SK-N-SH (cell line): ENCODE measurements at regions not wholly inside any gene's neighbourhood (a gene's known extent, or its start where the extent isn't known, plus 50 kb on each side); places are given as distances from the start of the nearest gene placed in this dataset.

Experiments
- CTCF ChIA-PET: fragments of 300-600, 350-600 bp; formaldehyde crosslinking; extraction: SDS; loops from one replicate; lab custom pipeline; 2021; lab: Yijun Ruan, JAX
- POLR2A ChIA-PET: fragments of 350-600 bp; sonication (Branson Sonifier 250); formaldehyde crosslinking; extraction: SDS; loops from one replicate; lab custom pipeline; 2020; ENCODE audit warnings: antibody characterized with exemption, inconsistent platforms; lab: Yijun Ruan, JAX
- DNase-seq: peaks from one replicate; pipeline ENCODE4 v3.0.0; 2012
- H2AFZ ChIP-seq: fragments of 200-600 bp; sonication (generic); 2 replicates; pipeline ENCODE4 v1.8.1; 2016; ENCODE audit warnings: antibody characterized with exemption, mild to moderate bottlenecking, low read depth
- H3F3A ChIP-seq: fragments of 200-600 bp; sonication (generic); replicated peaks from 2 replicates; pipeline ENCODE3; 2016; ENCODE audit warnings: antibody characterized with exemption, mild to moderate bottlenecking; ENCODE audit not compliant: insufficient read depth
- H3K27ac ChIP-seq, 2 experiments: fragments of 200-500 bp in 1 of 2; fragments of 200-600 bp in 1 of 2; sonication (Bioruptor generic) in 1 of 2; sonication (generic), shearing (Covaris generic) in 1 of 2; 2 replicates each; pipeline versions ENCODE4 v1.5.1 to v1.6.1; 2014 to 2016; ENCODE audit warnings: low read depth in 2 of 2, inconsistent platforms in 1 of 2, low read length in 1 of 2, mild to moderate bottlenecking in 1 of 2, mixed read lengths in 1 of 2
- H3K27me3 ChIP-seq: fragments of 200-600 bp; sonication (generic), shearing (Covaris generic); 2 replicates; pipeline ENCODE4 v1.6.1; 2016; ENCODE audit warnings: mixed run types; ENCODE audit not compliant: insufficient read depth
- H3K36me3 ChIP-seq, 2 experiments: fragments of 200-500 bp in 1 of 2; fragments of 200-600 bp in 1 of 2; sonication (Bioruptor generic) in 1 of 2; sonication (generic) in 1 of 2; replicated peaks in 1 of 2; 2 replicates each; pipeline versions ENCODE3 to v1.5.1; 2014 to 2016; ENCODE audit warnings: low read length in 1 of 2, mild to moderate bottlenecking in 1 of 2; ENCODE audit not compliant: insufficient read depth in 2 of 2, control insufficient read depth in 1 of 2
- H3K4me1 ChIP-seq, 2 experiments: fragments of 200-500 bp in 1 of 2; fragments of 200-600 bp in 1 of 2; sonication (Bioruptor generic) in 1 of 2; sonication (generic), shearing (Covaris generic) in 1 of 2; 2 replicates each; pipeline versions ENCODE4 v1.5.1 to v1.6.1; 2014 to 2016; ENCODE audit warnings: low read depth in 1 of 2, low read length in 1 of 2, mixed run types in 1 of 2; ENCODE audit not compliant: insufficient read depth in 2 of 2, control insufficient read depth in 1 of 2
- H3K4me2 ChIP-seq: fragments of 200-600 bp; sonication (generic), shearing (Covaris generic); 2 replicates; pipeline ENCODE4 v1.6.1; 2017; ENCODE audit warnings: mixed run types
- H3K4me3 ChIP-seq, 2 experiments: fragments of 200-500 bp in 1 of 2; fragments of 200-600 bp in 1 of 2; sonication (Bioruptor generic) in 1 of 2; sonication (generic), shearing (Covaris generic) in 1 of 2; 2 replicates each; pipeline versions ENCODE4 v1.5.1 to v1.8.1; 2014 to 2016; ENCODE audit warnings: low read depth in 2 of 2, inconsistent platforms in 1 of 2, low read length in 1 of 2, mild to moderate bottlenecking in 1 of 2, mixed read lengths in 1 of 2, moderate library complexity in 1 of 2
- H3K79me2 ChIP-seq: fragments of 200-600 bp; sonication (generic); 2 replicates; pipeline ENCODE4 v1.8.1; 2017; ENCODE audit warnings: mild to moderate bottlenecking; ENCODE audit not compliant: insufficient read depth
- H3K9ac ChIP-seq: fragments of 200-600 bp; sonication (generic); 2 replicates; pipeline ENCODE4 v1.6.1; 2017; ENCODE audit warnings: mixed run types
- H3K9me2 ChIP-seq: fragments of 200-600 bp; sonication (generic); 2 replicates; pipeline ENCODE4 v1.6.1; 2017; ENCODE audit warnings: mixed run types
- H3K9me3 ChIP-seq: fragments of 200-600 bp; sonication (generic); 2 replicates; pipeline ENCODE4 v1.6.1; 2017; ENCODE audit warnings: mixed run types, mild to moderate bottlenecking, moderate library complexity
- H4K20me1 ChIP-seq: fragments of 200-600 bp; sonication (generic); 2 replicates; pipeline ENCODE4 v1.6.1; 2017; ENCODE audit warnings: mild to moderate bottlenecking, mixed run types; ENCODE audit not compliant: insufficient read depth
- CHD2 ChIP-seq: fragments of 150-350 bp; IDR thresholded peaks from 2 replicates; pipeline ENCODE4 v1.6.1; 2018; ENCODE audit warnings: low read length; ENCODE audit not compliant: partially characterized antibody
- ELF1 ChIP-seq: IDR thresholded peaks from 2 replicates; pipeline ENCODE4 v1.4.0; 2012
- EP300 ChIP-seq, 2 experiments: IDR thresholded peaks; 2 replicates each; pipeline versions ENCODE4 v1.4.0 to v1.6.1; 2012; ENCODE audit warnings: borderline replicate concordance in 1 of 2, low read depth in 1 of 2, low read length in 1 of 2
- FOSL2 ChIP-seq: IDR thresholded peaks from 2 replicates; pipeline ENCODE4 v1.4.0; 2012; ENCODE audit warnings: low read depth, mild to moderate bottlenecking, moderate library complexity, borderline replicate concordance
- FOXJ3 ChIP-seq: sonication (generic); formaldehyde crosslinking; IDR thresholded peaks from 2 replicates; pipeline ENCODE4 v1.5.1; 2020; ENCODE audit warnings: mild to moderate bottlenecking, missing genetic modification reagents
- GATA2 ChIP-seq: sonication (generic); formaldehyde crosslinking; IDR thresholded peaks from 2 replicates; pipeline ENCODE4 v1.5.0; 2020; ENCODE audit warnings: mild to moderate bottlenecking, missing genetic modification reagents
- JUND ChIP-seq: IDR thresholded peaks from 2 replicates; pipeline ENCODE4 v1.4.0; 2012
- MEF2A ChIP-seq: IDR thresholded peaks from 2 replicates; pipeline ENCODE4 v1.4.0; 2012; ENCODE audit warnings: low read depth, borderline replicate concordance
- MXI1 ChIP-seq: IDR thresholded peaks from 2 replicates; pipeline ENCODE4 v1.6.1; 2012; ENCODE audit warnings: mild to moderate bottlenecking, low read depth, low read length, improper control_type of control experiment
- NFIC ChIP-seq: IDR thresholded peaks from 2 replicates; pipeline ENCODE4 v1.4.0; 2012; ENCODE audit warnings: borderline replicate concordance
- NRF1 ChIP-seq: IDR thresholded peaks from 2 replicates; pipeline ENCODE4 v1.6.1; 2012; ENCODE audit warnings: low read depth, mild to moderate bottlenecking, low read length
- POLR2AphosphoS5 ChIP-seq: IDR thresholded peaks from 2 replicates; pipeline ENCODE4 v1.6.1; 2012; ENCODE audit warnings: low read depth, low read length
- RAD21 ChIP-seq: IDR thresholded peaks from 2 replicates; pipeline ENCODE4 v1.6.1; 2012; ENCODE audit warnings: mild to moderate bottlenecking, low read length
- RCOR1 ChIP-seq: fragments of 150-350 bp; IDR thresholded peaks from 2 replicates; pipeline ENCODE4 v1.6.1; 2017; ENCODE audit warnings: antibody characterized with exemption, low read length
- RXRA ChIP-seq: IDR thresholded peaks from 2 replicates; pipeline ENCODE4 v1.4.0; 2012; ENCODE audit warnings: low read depth, mild to moderate bottlenecking, borderline replicate concordance
- SMC3 ChIP-seq: IDR thresholded peaks from 2 replicates; pipeline ENCODE4 v1.6.1; 2012; ENCODE audit warnings: low read depth, low read length, improper control_type of control experiment
- TCF12 ChIP-seq: IDR thresholded peaks from 2 replicates; pipeline ENCODE4 v1.4.0; 2012
- YY1 ChIP-seq: IDR thresholded peaks from 2 replicates; pipeline ENCODE4 v1.4.0; 2012; ENCODE audit warnings: low read depth, mild to moderate bottlenecking
- WGBS: methylation state at CpG from one replicate; pipeline ENCODE4 v1.1.6; 2017; ENCODE audit warnings: low lambda C conversion rate; 5-methylcytosine and 5-hydroxymethylcytosine counted together
- TF ChIP-seq, protein P1 (sequence below): fragments of 200-600 bp; sonication (generic); IDR thresholded peaks from 2 replicates; pipeline ENCODE4 v1.6.1; 2017; ENCODE audit warnings: antibody characterized with exemption, mild to moderate bottlenecking, moderate library complexity
- TF ChIP-seq, protein P2 (sequence below): IDR thresholded peaks from 2 replicates; pipeline ENCODE4 v1.4.0; 2012; ENCODE audit warnings: low read depth, borderline replicate concordance
- TF ChIP-seq, protein P3 (sequence below): IDR thresholded peaks from 2 replicates; pipeline ENCODE4; 2012
- TF ChIP-seq, protein P4 (sequence below): fragments of 150-350 bp; IDR thresholded peaks from 2 replicates; pipeline ENCODE4 v1.6.1; 2017; ENCODE audit warnings: antibody characterized with exemption, low read length, low read depth, borderline replicate concordance
- TF ChIP-seq, protein P5 (sequence below): fragments of 150-350 bp; IDR thresholded peaks from 2 replicates; pipeline ENCODE4 v1.6.1; 2016; ENCODE audit warnings: mild to moderate bottlenecking, low read depth, low read length

DNA sequence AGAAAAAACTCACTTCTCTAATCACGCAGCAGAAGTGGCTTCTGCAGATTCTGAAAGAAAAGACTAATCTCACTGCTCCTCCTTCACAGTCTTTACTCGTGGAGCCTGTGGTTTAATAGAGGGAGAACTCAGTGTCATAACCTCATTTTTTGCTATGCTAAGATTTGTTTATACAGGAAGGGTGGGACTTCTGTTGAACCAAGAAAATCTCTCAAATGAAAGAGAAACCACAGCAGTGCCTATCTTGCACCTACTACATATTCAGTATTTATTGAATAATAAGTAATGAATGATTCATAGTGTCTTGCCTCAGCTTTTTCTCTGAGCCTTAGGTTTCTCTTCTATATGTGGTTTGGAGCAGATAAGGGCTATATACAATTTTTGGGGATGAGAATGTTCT lies 136.1 kb upstream of the DMAC1 start:
- no peak for DNase-seq
- Histone ChIP-seq H3K9me3 (no peaks in the 10 kb centered on the region), H3K79me2 (no peaks in the 10 kb centered on the region), H3K27ac (no peak overlapping the region)
- TF ChIP-seq FOXJ3 (CRISPR knock-in tag) = no peak
- TF ChIP-seq YY1 = no peak
- TF ChIP-seq, protein P1, sequence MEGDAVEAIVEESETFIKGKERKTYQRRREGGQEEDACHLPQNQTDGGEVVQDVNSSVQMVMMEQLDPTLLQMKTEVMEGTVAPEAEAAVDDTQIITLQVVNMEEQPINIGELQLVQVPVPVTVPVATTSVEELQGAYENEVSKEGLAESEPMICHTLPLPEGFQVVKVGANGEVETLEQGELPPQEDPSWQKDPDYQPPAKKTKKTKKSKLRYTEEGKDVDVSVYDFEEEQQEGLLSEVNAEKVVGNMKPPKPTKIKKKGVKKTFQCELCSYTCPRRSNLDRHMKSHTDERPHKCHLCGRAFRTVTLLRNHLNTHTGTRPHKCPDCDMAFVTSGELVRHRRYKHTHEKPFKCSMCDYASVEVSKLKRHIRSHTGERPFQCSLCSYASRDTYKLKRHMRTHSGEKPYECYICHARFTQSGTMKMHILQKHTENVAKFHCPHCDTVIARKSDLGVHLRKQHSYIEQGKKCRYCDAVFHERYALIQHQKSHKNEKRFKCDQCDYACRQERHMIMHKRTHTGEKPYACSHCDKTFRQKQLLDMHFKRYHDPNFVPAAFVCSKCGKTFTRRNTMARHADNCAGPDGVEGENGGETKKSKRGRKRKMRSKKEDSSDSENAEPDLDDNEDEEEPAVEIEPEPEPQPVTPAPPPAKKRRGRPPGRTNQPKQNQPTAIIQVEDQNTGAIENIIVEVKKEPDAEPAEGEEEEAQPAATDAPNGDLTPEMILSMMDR = no peak
- TF ChIP-seq GATA2 (CRISPR knock-in tag) = no peak
- no peak for TF ChIP-seq MXI1
- no peak for TF ChIP-seq RXRA
- TF ChIP-seq, all 33 proteins: peak for 0
- no peak overlapping the region for H3K9ac ChIP-seq
- no peaks in the 10 kb centered on the region for H3K27me3 ChIP-seq
- no peaks in the 10 kb centered on the region for H4K20me1 ChIP-seq
- no peaks in the 10 kb centered on the region for H3K36me3 ChIP-seq
- no peaks in the 10 kb centered on the region for H3F3A ChIP-seq
- CTCF ChIA-PET = no interaction called here
- POLR2A ChIA-PET = no interaction called here
- 41% methylated on average over 2 of the region's 2 CpGs for WGBS
- H2AFZ ChIP-seq = no peak overlapping the region
- H3K9me2 ChIP-seq = no peaks in the 10 kb centered on the region
- H3K4me3 ChIP-seq = no peak overlapping the region
- no peaks in the 10 kb centered on the region for H3K4me1 ChIP-seq
- H3K4me2 ChIP-seq = no peak overlapping the region

DNA sequence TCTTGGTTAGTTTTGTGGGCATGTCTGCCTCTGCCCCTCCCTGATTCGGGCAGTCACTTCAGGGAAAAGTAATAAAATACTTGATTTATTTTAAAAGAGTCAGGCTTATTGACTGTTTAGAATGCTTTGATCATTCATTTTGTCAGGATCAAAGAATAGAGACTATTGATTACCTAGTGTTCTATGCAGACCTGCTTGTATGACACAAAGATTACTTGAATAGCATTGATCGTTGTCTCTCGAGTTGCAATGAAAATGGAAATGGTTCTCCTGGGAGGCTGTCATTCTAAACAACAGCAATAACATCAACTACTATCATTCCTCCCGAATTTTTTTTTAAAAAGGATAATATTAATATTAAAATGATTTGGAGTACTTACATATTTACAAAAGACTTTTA lies 133.2 kb upstream of the DMAC1 start:
- Histone ChIP-seq H3K36me3 (no peaks in the 10 kb centered on the region), H3K4me2 (no peak overlapping the region), H2AFZ (no peak overlapping the region), H3K9me2 (no peaks in the 10 kb centered on the region), H3K4me1 (no peaks in the 10 kb centered on the region), H3K27ac (no peak overlapping the region), H3F3A (no peaks in the 10 kb centered on the region), H3K27me3 (no peaks in the 10 kb centered on the region), H4K20me1 (no peaks in the 10 kb centered on the region), H3K79me2 (no peaks in the 10 kb centered on the region), H3K9ac (no peak overlapping the region), H3K9me3 (no peaks in the 10 kb centered on the region), H3K4me3 (no peak overlapping the region)
- WGBS = 22% methylated on average over 4 of the region's 4 CpGs
- ChIA-PET POLR2A (no interaction called here), CTCF (no interaction called here)
- no peak for DNase-seq
- TF ChIP-seq, protein P2, sequence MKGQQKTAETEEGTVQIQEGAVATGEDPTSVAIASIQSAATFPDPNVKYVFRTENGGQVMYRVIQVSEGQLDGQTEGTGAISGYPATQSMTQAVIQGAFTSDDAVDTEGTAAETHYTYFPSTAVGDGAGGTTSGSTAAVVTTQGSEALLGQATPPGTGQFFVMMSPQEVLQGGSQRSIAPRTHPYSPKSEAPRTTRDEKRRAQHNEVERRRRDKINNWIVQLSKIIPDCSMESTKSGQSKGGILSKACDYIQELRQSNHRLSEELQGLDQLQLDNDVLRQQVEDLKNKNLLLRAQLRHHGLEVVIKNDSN = no peak
- no peak for TF ChIP-seq SMC3
- TF ChIP-seq JUND = no peak
- TF ChIP-seq MEF2A = no peak
- TF ChIP-seq, protein P1 = no peak
- TF ChIP-seq FOXJ3 (CRISPR knock-in tag) = no peak
- no peak for TF ChIP-seq TCF12
- TF ChIP-seq NFIC = no peak
- TF ChIP-seq, protein P3, sequence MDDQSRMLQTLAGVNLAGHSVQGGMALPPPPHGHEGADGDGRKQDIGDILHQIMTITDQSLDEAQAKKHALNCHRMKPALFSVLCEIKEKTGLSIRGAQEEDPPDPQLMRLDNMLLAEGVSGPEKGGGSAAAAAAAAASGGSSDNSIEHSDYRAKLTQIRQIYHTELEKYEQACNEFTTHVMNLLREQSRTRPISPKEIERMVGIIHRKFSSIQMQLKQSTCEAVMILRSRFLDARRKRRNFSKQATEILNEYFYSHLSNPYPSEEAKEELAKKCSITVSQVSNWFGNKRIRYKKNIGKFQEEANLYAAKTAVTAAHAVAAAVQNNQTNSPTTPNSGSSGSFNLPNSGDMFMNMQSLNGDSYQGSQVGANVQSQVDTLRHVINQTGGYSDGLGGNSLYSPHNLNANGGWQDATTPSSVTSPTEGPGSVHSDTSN = no peak
- TF ChIP-seq ELF1 = no peak
- TF ChIP-seq POLR2AphosphoS5 = no peak
- no peak for TF ChIP-seq CHD2
- no peak for TF ChIP-seq GATA2 (CRISPR knock-in tag)
- TF ChIP-seq, protein P4, sequence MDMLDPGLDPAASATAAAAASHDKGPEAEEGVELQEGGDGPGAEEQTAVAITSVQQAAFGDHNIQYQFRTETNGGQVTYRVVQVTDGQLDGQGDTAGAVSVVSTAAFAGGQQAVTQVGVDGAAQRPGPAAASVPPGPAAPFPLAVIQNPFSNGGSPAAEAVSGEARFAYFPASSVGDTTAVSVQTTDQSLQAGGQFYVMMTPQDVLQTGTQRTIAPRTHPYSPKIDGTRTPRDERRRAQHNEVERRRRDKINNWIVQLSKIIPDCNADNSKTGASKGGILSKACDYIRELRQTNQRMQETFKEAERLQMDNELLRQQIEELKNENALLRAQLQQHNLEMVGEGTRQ = no peak
- TF ChIP-seq FOSL2 = no peak
- no peak for TF ChIP-seq RAD21
- TF ChIP-seq, protein P5, sequence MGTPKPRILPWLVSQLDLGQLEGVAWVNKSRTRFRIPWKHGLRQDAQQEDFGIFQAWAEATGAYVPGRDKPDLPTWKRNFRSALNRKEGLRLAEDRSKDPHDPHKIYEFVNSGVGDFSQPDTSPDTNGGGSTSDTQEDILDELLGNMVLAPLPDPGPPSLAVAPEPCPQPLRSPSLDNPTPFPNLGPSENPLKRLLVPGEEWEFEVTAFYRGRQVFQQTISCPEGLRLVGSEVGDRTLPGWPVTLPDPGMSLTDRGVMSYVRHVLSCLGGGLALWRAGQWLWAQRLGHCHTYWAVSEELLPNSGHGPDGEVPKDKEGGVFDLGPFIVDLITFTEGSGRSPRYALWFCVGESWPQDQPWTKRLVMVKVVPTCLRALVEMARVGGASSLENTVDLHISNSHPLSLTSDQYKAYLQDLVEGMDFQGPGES = no peak
- TF ChIP-seq RCOR1 = no peak
- TF ChIP-seq EP300 (IDR thresholded peaks at IDR 0.05; ENCODE audit: borderline replicate concordance in 1 of 2, low read depth in 1 of 2, low read length in 1 of 2) = no peak
- TF ChIP-seq NRF1 = no peak
